ENCODE measurements at regions not wholly inside any gene's neighbourhood (a gene's known extent, or its start where the extent isn't known, plus 50 kb on each side); places are given as distances from the start of the nearest gene placed in this dataset.

DNA sequence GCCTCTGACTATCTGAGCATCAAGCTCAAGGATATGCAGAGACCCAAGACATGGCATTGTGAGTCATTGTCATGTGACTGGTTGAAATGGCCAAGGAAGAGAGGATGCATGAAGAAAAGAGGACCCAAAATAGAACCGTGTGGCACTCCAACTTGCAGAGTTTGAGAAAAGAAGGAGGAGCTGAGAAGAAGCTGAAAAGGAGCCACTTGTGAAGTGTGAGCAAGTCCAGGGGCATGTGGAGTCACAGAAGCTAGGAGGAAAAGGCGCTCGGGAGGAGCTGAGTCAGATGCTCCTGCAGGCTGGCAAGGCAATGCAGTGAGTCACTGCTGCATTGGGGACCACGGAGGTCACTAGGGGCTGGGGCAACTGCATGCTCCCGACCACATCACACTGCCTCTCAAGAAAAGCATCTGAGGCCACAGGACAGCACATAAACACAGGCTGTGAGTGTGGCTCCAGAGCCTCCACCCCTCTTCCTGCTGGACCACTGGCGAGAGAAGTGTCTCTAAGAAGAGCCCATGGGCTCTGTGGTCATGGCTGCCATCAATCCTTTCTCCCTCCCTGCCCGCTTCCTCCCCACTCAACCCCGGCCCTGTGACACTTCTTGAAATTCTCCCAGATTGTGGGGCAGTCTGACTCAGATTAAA lies 197.6 kb downstream of the DRD1 start:
- no peak overlapping the region for H3K9ac ChIP-seq (ENCODE audit: low read length in 2 of 2)
- no peak overlapping the region for H3K4me3 ChIP-seq (ENCODE audit: low read length in 2 of 2)
- no peaks in the 10 kb centered on the region for H3K27me3 ChIP-seq (ENCODE audit: control insufficient read depth in 1 of 2, insufficient read depth in 2 of 2, low read length in 2 of 2)
- H3K27ac ChIP-seq (ENCODE audit: low read length) = no peak overlapping the region
- no peaks in the 10 kb centered on the region for H3K9me3 ChIP-seq (ENCODE audit: control insufficient read depth in 2 of 2, low read length in 2 of 2)
- no peaks in the 10 kb centered on the region for H3K36me3 ChIP-seq (ENCODE audit: control insufficient read depth in 2 of 2, insufficient read depth in 2 of 2, low read length in 2 of 2)
- H3K4me1 ChIP-seq (ENCODE audit: control insufficient read depth, insufficient read depth, low read length) = peaks cover 16% of the 10 kb centered on the region

DNA sequence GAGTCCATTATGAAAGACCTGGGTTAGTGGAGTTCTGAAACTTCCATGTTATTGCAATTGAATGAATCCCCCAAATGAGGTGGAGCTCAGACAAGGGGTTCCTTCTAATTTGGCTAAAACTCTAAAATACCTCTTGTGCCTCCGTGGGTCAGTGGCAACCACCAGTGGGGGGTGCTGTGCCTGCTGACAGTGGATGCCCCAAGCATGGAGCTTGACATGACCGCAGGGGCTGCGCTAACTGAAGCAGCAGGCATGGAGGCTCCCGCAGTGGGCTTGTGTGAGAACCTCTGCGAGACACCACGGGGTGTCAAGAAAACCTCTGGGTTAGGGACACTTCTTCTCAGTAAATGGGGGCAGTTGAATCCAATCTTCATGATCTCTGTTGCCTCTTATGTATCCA lies 200.5 kb downstream of the DRD1 start:
- H3K27me3 ChIP-seq (ENCODE audit: control insufficient read depth in 1 of 2, insufficient read depth in 2 of 2, low read length in 2 of 2) = no peaks in the 10 kb centered on the region
- H3K4me3 ChIP-seq (ENCODE audit: low read length in 2 of 2) = no peak overlapping the region
- no peak overlapping the region for H3K27ac ChIP-seq (ENCODE audit: low read length)
- no peak overlapping the region for H3K9ac ChIP-seq (ENCODE audit: low read length in 2 of 2)
- no peaks in the 10 kb centered on the region for H3K36me3 ChIP-seq (ENCODE audit: control insufficient read depth in 2 of 2, insufficient read depth in 2 of 2, low read length in 2 of 2)
- H3K4me1 ChIP-seq (ENCODE audit: control insufficient read depth, insufficient read depth, low read length) = peaks cover 16% of the 10 kb centered on the region
- H3K9me3 ChIP-seq (ENCODE audit: control insufficient read depth in 2 of 2, low read length in 2 of 2) = no peaks in the 10 kb centered on the region

DNA sequence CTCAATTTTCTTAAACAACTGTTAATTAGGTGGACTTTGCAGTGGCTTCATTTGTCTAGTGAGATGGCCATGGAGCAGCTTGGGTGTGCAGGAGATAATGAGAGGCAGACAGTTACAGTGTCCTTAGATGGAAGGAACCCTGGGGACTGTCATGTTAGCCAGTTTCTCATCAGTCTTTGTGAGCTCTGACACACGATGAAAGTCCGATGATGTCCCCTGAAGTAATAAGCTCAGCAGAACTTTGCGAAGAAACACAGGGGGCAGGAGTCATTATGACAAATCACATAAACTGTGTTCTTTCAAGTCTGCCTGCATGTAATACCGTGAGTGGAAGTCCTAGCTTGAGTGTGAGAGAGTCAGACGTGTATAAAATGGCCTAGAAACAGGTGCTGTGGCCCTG lies 201.8 kb downstream of the DRD1 start:
- no peak overlapping the region for H3K27ac ChIP-seq (ENCODE audit: low read length)
- H3K27me3 ChIP-seq (ENCODE audit: control insufficient read depth in 1 of 2, insufficient read depth in 2 of 2, low read length in 2 of 2) = no peaks in the 10 kb centered on the region
- H3K4me1 ChIP-seq (ENCODE audit: control insufficient read depth, insufficient read depth, low read length) = peaks cover 16% of the 10 kb centered on the region
- H3K4me3 ChIP-seq (ENCODE audit: low read length in 2 of 2) = no peak overlapping the region
- no peaks in the 10 kb centered on the region for H3K36me3 ChIP-seq (ENCODE audit: control insufficient read depth in 2 of 2, insufficient read depth in 2 of 2, low read length in 2 of 2)
- H3K9ac ChIP-seq (ENCODE audit: low read length in 2 of 2) = no peak overlapping the region
- no peaks in the 10 kb centered on the region for H3K9me3 ChIP-seq (ENCODE audit: control insufficient read depth in 2 of 2, low read length in 2 of 2)

DNA sequence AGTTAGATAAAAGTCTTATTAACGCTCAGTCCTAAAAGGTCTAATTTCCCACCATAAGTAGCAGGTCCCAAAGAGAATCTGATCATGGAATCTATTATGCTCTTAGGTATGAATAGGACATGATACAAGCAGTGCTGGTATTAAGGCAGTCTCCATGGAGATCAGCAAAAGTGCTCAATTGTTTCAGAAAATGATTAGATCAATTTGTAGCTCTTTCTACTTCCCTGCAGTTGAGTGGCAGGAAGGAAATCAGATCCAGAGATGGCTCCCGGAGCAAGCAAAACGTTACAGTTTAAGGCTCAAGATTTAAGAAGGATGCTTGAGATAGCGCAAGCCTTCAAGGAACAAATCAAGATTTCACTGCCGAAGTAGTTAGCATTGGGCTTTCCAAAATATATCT lies 205.7 kb downstream of the DRD1 start:
- Histone ChIP-seq H3K9ac (ENCODE audit: low read length in 2 of 2) (no peak overlapping the region), H3K4me3 (ENCODE audit: low read length in 2 of 2) (no peak overlapping the region), H3K36me3 (ENCODE audit: control insufficient read depth in 2 of 2, insufficient read depth in 2 of 2, low read length in 2 of 2) (no peaks in the 10 kb centered on the region), H3K27me3 (ENCODE audit: control insufficient read depth in 1 of 2, insufficient read depth in 2 of 2, low read length in 2 of 2) (peaks cover 0 to 2% of the 10 kb centered on the region in 2 donors), H3K27ac (ENCODE audit: low read length) (no peak overlapping the region), H3K9me3 (ENCODE audit: control insufficient read depth in 2 of 2, low read length in 2 of 2) (no peaks in the 10 kb centered on the region), H3K4me1 (ENCODE audit: control insufficient read depth, insufficient read depth, low read length) (no peaks in the 10 kb centered on the region)

DNA sequence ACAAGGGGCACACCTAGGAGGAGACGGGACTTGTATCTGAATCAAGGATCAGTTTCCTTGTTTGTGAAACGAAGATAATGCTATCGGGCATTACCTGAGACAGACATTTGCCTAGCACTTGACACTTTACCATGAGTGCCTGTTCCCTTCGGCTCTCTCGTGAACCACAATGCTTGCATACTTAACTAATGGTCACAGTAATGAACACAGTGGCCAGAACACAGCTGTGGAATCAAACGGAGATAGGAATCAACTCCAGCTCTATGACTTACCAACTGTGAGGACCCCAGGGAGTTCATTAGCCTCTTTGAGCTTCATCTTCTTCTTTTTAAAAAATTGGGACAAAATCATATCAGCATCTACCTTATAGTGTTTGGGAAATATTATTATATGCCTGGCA lies 207.8 kb downstream of the DRD1 start:
- Histone ChIP-seq H3K27ac (ENCODE audit: low read length) (no peak overlapping the region), H3K9me3 (ENCODE audit: control insufficient read depth in 2 of 2, low read length in 2 of 2) (no peaks in the 10 kb centered on the region), H3K27me3 (ENCODE audit: control insufficient read depth in 1 of 2, insufficient read depth in 2 of 2, low read length in 2 of 2) (peaks cover 0 to 2% of the 10 kb centered on the region in 2 donors), H3K9ac (ENCODE audit: low read length in 2 of 2) (no peak overlapping the region), H3K4me3 (ENCODE audit: low read length in 2 of 2) (no peak overlapping the region), H3K36me3 (ENCODE audit: control insufficient read depth in 2 of 2, insufficient read depth in 2 of 2, low read length in 2 of 2) (no peaks in the 10 kb centered on the region), H3K4me1 (ENCODE audit: control insufficient read depth, insufficient read depth, low read length) (no peaks in the 10 kb centered on the region)

DNA sequence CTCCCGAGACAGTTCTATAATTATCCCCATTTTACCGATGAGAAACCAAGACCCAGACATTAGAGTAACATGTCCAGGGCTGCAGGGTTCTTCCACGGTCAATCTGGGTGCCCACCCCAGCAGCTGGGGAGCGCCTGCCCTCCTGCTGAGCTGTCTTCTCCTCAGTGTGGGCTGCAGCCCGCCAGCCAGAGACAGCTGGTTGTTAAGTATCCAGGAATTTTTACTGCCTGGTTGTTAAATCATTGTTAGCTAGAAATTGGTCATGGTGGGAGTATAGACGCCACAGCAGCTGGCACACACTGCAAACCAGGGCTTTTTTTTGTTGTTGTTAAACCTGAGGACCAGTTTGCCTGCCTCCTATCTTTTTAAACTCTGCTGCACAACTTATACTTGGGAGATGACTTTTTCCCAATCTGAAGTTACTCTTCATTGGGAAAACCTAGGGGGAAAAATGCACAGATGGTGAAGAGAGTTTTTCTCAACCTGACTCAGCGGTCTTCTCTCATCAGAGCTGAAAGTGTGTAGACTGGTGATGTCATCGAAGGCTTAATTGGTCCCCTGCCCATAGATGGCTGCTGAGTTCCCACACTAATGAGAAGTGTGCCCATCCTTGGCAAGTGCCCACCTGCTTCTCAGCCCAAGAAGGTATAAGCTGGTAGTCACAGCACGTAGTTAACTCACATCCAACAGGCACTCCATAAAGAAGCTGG lies 208.6 kb downstream of the DRD1 start:
- H3K4me3 ChIP-seq (ENCODE audit: low read length in 2 of 2) = no peak overlapping the region
- no peak overlapping the region for H3K9ac ChIP-seq (ENCODE audit: low read length in 2 of 2)
- no peaks in the 10 kb centered on the region for H3K36me3 ChIP-seq (ENCODE audit: control insufficient read depth in 2 of 2, insufficient read depth in 2 of 2, low read length in 2 of 2)
- H3K9me3 ChIP-seq (ENCODE audit: control insufficient read depth in 2 of 2, low read length in 2 of 2) = no peaks in the 10 kb centered on the region
- H3K27ac ChIP-seq (ENCODE audit: low read length) = no peak overlapping the region
- no peaks in the 10 kb centered on the region for H3K4me1 ChIP-seq (ENCODE audit: control insufficient read depth, insufficient read depth, low read length)
- H3K27me3 ChIP-seq (ENCODE audit: control insufficient read depth in 1 of 2, insufficient read depth in 2 of 2, low read length in 2 of 2) = peaks cover 0 to 2% of the 10 kb centered on the region in 2 donors

DNA sequence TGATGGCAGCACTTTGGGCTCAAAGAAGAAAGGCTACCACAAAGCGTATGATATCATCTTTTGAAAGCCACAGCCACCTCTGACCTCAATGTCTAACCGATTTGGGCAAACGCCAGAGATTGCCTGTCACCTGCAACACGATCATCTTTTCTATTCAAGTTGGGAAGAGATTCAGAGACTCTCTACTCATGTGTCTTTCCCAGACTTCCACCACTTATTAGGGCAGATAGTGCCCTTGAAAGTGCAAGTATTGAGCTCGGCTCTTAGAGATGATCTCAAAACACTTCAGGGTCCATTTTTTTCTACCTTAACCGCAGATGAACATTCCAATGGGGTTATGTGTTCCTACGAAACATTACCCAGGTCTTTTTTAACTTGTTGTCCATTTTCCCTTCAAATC lies 213.7 kb downstream of the DRD1 start:
- H3K9ac ChIP-seq (ENCODE audit: low read length in 2 of 2) = no peak overlapping the region
- no peaks in the 10 kb centered on the region for H3K27me3 ChIP-seq (ENCODE audit: control insufficient read depth in 1 of 2, insufficient read depth in 2 of 2, low read length in 2 of 2)
- no peaks in the 10 kb centered on the region for H3K9me3 ChIP-seq (ENCODE audit: control insufficient read depth in 2 of 2, low read length in 2 of 2)
- no peak overlapping the region for H3K4me3 ChIP-seq (ENCODE audit: low read length in 2 of 2)
- no peaks in the 10 kb centered on the region for H3K4me1 ChIP-seq (ENCODE audit: control insufficient read depth, insufficient read depth, low read length)
- no peaks in the 10 kb centered on the region for H3K36me3 ChIP-seq (ENCODE audit: control insufficient read depth in 2 of 2, insufficient read depth in 2 of 2, low read length in 2 of 2)
- H3K27ac ChIP-seq (ENCODE audit: low read length) = no peak overlapping the region

DNA sequence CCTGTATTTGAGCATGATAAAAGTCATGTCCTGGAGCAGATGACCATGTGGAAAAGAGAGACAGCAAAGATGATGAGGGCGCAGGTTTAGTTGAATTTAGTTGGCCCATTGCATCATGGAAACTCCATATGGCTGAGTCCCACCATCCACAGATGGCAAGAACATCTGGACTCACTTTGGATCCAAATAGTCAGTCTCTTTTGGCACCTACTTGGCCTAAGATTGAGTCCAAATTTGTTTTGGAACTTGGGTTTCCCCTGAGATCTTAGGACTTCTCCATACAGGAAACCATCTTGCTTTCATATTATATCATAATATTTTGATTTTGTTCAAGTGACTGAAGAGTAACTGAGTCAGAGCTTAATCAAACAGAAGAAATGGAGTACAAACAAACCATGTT lies 217.5 kb downstream of the DRD1 start:
- H3K4me3 ChIP-seq (ENCODE audit: low read length in 2 of 2) = no peak overlapping the region
- no peaks in the 10 kb centered on the region for H3K4me1 ChIP-seq (ENCODE audit: control insufficient read depth, insufficient read depth, low read length)
- H3K36me3 ChIP-seq (ENCODE audit: control insufficient read depth in 2 of 2, insufficient read depth in 2 of 2, low read length in 2 of 2) = no peaks in the 10 kb centered on the region
- no peak overlapping the region for H3K27ac ChIP-seq (ENCODE audit: low read length)
- no peaks in the 10 kb centered on the region for H3K9me3 ChIP-seq (ENCODE audit: control insufficient read depth in 2 of 2, low read length in 2 of 2)
- no peaks in the 10 kb centered on the region for H3K27me3 ChIP-seq (ENCODE audit: control insufficient read depth in 1 of 2, insufficient read depth in 2 of 2, low read length in 2 of 2)
- no peak overlapping the region for H3K9ac ChIP-seq (ENCODE audit: low read length in 2 of 2)

DNA sequence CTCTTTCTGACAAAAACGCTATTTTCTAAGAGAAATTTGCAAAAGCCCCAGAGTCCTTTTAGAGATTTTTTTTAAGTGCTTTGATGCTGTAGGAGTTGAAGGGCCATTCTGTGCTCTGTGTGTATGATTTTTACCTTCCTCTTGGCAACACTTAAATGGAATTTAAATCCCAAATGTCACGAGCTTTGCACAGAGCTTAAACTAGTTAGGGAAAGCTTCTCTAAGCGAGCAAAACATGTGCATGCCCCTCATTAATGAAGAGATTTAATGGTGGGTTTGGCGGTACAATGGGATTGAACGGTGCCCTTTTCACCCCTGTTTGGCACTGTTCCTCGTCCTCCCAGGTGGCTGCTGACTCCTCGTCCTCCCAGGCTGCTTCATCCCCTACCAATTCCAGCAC lies 220.7 kb downstream of the DRD1 start:
- no peaks in the 10 kb centered on the region for H3K27me3 ChIP-seq (ENCODE audit: control insufficient read depth in 1 of 2, insufficient read depth in 2 of 2, low read length in 2 of 2)
- H3K4me3 ChIP-seq (ENCODE audit: low read length in 2 of 2) = no peak overlapping the region
- H3K36me3 ChIP-seq (ENCODE audit: control insufficient read depth in 2 of 2, insufficient read depth in 2 of 2, low read length in 2 of 2) = no peaks in the 10 kb centered on the region
- no peak overlapping the region for H3K27ac ChIP-seq (ENCODE audit: low read length)
- no peak overlapping the region for H3K9ac ChIP-seq (ENCODE audit: low read length in 2 of 2)
- H3K4me1 ChIP-seq (ENCODE audit: control insufficient read depth, insufficient read depth, low read length) = no peaks in the 10 kb centered on the region
- no peaks in the 10 kb centered on the region for H3K9me3 ChIP-seq (ENCODE audit: control insufficient read depth in 2 of 2, low read length in 2 of 2)

DNA sequence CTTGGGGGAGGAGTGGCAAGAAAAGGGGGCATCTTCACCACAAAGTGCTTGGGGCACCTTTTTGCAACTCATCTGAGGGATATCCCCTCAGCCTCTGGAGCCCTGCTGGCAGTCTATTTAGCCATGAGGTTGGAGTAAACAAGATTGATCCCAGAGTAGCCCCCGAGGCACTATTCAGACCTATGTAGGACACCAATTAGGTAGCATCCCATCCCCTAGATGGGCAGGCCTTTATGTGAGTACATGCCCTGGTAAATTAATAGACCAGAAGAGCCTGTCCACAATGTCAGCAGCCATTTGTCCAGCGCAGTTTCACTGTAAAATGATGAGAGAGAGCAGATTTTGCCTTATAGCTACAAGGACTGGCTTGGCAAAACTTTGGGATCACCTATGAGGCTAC lies 221.4 kb downstream of the DRD1 start:
- H3K36me3 ChIP-seq (ENCODE audit: control insufficient read depth in 2 of 2, insufficient read depth in 2 of 2, low read length in 2 of 2) = no peaks in the 10 kb centered on the region
- H3K9me3 ChIP-seq (ENCODE audit: control insufficient read depth in 2 of 2, low read length in 2 of 2) = no peaks in the 10 kb centered on the region
- H3K4me3 ChIP-seq (ENCODE audit: low read length in 2 of 2) = no peak overlapping the region
- H3K4me1 ChIP-seq (ENCODE audit: control insufficient read depth, insufficient read depth, low read length) = no peaks in the 10 kb centered on the region
- no peaks in the 10 kb centered on the region for H3K27me3 ChIP-seq (ENCODE audit: control insufficient read depth in 1 of 2, insufficient read depth in 2 of 2, low read length in 2 of 2)
- H3K9ac ChIP-seq (ENCODE audit: low read length in 2 of 2) = no peak overlapping the region
- H3K27ac ChIP-seq (ENCODE audit: low read length) = no peak overlapping the region

DNA sequence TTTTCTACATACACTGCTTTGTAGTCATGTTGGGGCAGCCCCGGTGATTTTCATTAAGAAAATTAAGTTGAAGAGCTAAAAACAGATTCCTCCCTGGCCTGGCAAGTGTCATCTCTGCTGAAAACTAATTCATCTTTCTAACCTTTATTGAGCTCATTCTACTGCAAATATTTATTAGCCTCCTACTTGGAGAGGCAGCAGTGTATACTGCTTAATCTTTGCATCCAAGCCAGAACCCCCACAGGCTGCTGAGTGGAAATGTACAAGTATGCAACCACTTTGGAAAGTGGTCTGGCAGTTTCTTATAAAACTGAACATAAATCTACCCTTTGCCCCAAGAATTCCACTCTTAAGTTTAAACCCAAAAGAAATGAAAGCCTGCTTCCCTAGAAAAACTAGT lies 223.4 kb downstream of the DRD1 start:
- Histone ChIP-seq H3K4me1 (ENCODE audit: control insufficient read depth, insufficient read depth, low read length) (peaks cover 2% of the 10 kb centered on the region), H3K9ac (ENCODE audit: low read length in 2 of 2) (no peak overlapping the region), H3K9me3 (ENCODE audit: control insufficient read depth in 2 of 2, low read length in 2 of 2) (no peaks in the 10 kb centered on the region), H3K27ac (ENCODE audit: low read length) (no peak overlapping the region), H3K4me3 (ENCODE audit: low read length in 2 of 2) (no peak overlapping the region), H3K27me3 (ENCODE audit: control insufficient read depth in 1 of 2, insufficient read depth in 2 of 2, low read length in 2 of 2) (no peaks in the 10 kb centered on the region), H3K36me3 (ENCODE audit: control insufficient read depth in 2 of 2, insufficient read depth in 2 of 2, low read length in 2 of 2) (no peaks in the 10 kb centered on the region)

All from stomach smooth muscle (tissue), 2 donors.